ENCODE measurements at regions not wholly inside any gene's neighbourhood (a gene's known extent, or its start where the extent isn't known, plus 50 kb on each side); places are given as distances from the start of the nearest gene placed in this dataset.

- H3K4me1 Mint-ChIP-seq (ENCODE audit: low read depth), result no peaks in the 10 kb centered on the region
- no peaks in the 10 kb centered on the region for H3K27me3 Mint-ChIP-seq
- no peak overlapping the region for H3K4me3 Mint-ChIP-seq (ENCODE audit: low read depth)
- H3K36me3 Mint-ChIP-seq (ENCODE audit: insufficient read depth), result no peaks in the 10 kb centered on the region
- H3K9me3 Mint-ChIP-seq (ENCODE audit: low read depth), result no peaks in the 10 kb centered on the region
- TF ChIP-seq, protein P1, sequence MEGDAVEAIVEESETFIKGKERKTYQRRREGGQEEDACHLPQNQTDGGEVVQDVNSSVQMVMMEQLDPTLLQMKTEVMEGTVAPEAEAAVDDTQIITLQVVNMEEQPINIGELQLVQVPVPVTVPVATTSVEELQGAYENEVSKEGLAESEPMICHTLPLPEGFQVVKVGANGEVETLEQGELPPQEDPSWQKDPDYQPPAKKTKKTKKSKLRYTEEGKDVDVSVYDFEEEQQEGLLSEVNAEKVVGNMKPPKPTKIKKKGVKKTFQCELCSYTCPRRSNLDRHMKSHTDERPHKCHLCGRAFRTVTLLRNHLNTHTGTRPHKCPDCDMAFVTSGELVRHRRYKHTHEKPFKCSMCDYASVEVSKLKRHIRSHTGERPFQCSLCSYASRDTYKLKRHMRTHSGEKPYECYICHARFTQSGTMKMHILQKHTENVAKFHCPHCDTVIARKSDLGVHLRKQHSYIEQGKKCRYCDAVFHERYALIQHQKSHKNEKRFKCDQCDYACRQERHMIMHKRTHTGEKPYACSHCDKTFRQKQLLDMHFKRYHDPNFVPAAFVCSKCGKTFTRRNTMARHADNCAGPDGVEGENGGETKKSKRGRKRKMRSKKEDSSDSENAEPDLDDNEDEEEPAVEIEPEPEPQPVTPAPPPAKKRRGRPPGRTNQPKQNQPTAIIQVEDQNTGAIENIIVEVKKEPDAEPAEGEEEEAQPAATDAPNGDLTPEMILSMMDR (IDR thresholded peaks at IDR 0.05; ENCODE audit: unreplicated experiment), result no peak
- no peak for DNase-seq (ENCODE audit: low spot score, unreplicated experiment)
- no peak overlapping the region for H3K27ac Mint-ChIP-seq
These were observed 1870.5 kb upstream of the TENM3 start for GRCh38 chr4:180372691-180373090.

DNA sequence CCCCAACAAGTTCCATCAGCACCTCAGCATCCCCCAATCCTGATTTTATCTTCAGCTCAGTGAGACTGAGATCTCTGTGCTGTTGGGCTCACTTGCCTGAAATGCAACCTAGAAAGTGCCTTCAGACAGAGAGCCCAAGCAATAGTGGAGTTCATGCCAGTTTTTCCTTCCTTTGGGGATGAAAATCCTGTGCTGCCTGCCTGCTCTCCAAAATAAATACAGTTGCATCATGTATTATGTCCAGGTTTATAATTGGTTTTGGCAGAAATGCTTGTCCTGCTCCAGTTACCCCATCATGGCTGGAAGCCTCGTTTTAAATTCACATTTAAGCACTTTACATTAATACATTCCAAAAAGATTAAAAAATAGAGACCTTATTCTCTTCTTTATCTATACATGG is 1865.5 kb upstream of the TENM3 start:
- no peak overlapping the region for H3K4me3 Mint-ChIP-seq (ENCODE audit: low read depth)
- TF ChIP-seq, protein P1 (IDR thresholded peaks at IDR 0.05; ENCODE audit: unreplicated experiment), result no peak

GRCh38 chr4:180380733-180381132 is 1862.5 kb upstream of the TENM3 start:
- TF ChIP-seq, protein P1 (IDR thresholded peaks at IDR 0.05; ENCODE audit: unreplicated experiment), result no peak
- Mint-ChIP-seq H3K27me3 (no peaks in the 10 kb centered on the region), H3K4me1 (ENCODE audit: low read depth) (peaks cover 7% of the 10 kb centered on the region), H3K9me3 (ENCODE audit: low read depth) (peaks cover 3% of the 10 kb centered on the region), H3K36me3 (ENCODE audit: insufficient read depth) (no peaks in the 10 kb centered on the region), H3K4me3 (ENCODE audit: low read depth) (no peak overlapping the region), H3K27ac (no peak overlapping the region)
- DNase-seq (ENCODE audit: low spot score, unreplicated experiment), result no peak

More for the DNA sequence above, 1865.5 kb upstream of the TENM3 start:
- no peak for DNase-seq (ENCODE audit: low spot score, unreplicated experiment)
- peaks cover 7% of the 10 kb centered on the region for H3K4me1 Mint-ChIP-seq (ENCODE audit: low read depth)
- H3K27ac Mint-ChIP-seq, result no peak overlapping the region
- no peaks in the 10 kb centered on the region for H3K36me3 Mint-ChIP-seq (ENCODE audit: insufficient read depth)
- no peaks in the 10 kb centered on the region for H3K9me3 Mint-ChIP-seq (ENCODE audit: low read depth)
- no peaks in the 10 kb centered on the region for H3K27me3 Mint-ChIP-seq

DNA sequence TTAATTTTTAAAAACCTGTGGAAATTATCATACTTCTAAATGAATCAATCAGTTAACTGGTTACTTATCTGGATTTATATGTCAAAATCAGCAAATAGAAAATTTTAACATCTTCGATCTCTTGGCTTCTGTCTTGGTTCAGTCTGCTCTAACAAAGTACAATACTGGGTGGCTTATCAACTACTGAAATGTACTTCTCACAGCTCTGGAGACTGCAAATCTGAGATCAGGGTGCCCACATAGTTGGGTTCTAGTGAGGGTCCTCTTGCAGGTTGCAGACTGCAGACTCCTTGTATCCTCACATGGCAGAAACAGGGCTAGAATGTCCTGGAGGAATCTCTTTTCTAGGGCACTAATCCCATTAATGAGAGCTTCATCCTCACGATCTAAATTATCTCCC is 1851.6 kb upstream of the TENM3 start:
- H3K4me1 Mint-ChIP-seq (ENCODE audit: low read depth), result no peaks in the 10 kb centered on the region
- H3K27me3 Mint-ChIP-seq, result no peaks in the 10 kb centered on the region
- no peaks in the 10 kb centered on the region for H3K36me3 Mint-ChIP-seq (ENCODE audit: insufficient read depth)

DNA sequence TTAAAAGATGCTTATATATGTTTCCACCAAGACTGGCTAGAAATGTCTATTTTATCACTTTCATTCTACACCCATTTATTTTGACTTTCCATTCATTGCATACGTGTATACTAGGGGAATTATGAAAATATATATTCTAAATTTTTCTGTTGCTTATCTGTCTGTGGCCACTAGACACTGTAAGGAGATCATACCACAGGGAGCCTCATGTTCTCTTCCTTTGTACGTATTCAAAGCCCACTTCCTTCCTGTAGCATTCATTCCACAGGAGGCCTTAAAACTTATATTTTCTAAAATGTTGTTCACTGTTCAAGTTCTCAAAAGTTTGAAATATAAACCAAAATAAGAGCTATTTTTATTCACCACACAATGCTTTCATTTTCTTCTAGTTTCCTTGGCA is 1848.9 kb upstream of the TENM3 start:
- Mint-ChIP-seq H3K36me3 (ENCODE audit: insufficient read depth) (no peaks in the 10 kb centered on the region), H3K4me3 (ENCODE audit: low read depth) (no peak overlapping the region), H3K27me3 (no peaks in the 10 kb centered on the region), H3K9me3 (ENCODE audit: low read depth) (no peaks in the 10 kb centered on the region), H3K27ac (no peak overlapping the region), H3K4me1 (ENCODE audit: low read depth) (peaks cover 2% of the 10 kb centered on the region)
- TF ChIP-seq, protein P1 (IDR thresholded peaks at IDR 0.05; ENCODE audit: unreplicated experiment), result no peak
- no peak for DNase-seq (ENCODE audit: low spot score, unreplicated experiment)

More for the DNA sequence above, 1851.6 kb upstream of the TENM3 start:
- Mint-ChIP-seq H3K27ac (no peak overlapping the region), H3K9me3 (ENCODE audit: low read depth) (no peaks in the 10 kb centered on the region), H3K4me3 (ENCODE audit: low read depth) (no peak overlapping the region)
- TF ChIP-seq, protein P1 (IDR thresholded peaks at IDR 0.05; ENCODE audit: unreplicated experiment), result no peak
- DNase-seq (ENCODE audit: low spot score, unreplicated experiment), result no peak
